ENCODE measurements at regions not wholly inside any gene's neighbourhood (a gene's known extent, or its start where the extent isn't known, plus 50 kb on each side); places are given as distances from the start of the nearest gene placed in this dataset.

DNA sequence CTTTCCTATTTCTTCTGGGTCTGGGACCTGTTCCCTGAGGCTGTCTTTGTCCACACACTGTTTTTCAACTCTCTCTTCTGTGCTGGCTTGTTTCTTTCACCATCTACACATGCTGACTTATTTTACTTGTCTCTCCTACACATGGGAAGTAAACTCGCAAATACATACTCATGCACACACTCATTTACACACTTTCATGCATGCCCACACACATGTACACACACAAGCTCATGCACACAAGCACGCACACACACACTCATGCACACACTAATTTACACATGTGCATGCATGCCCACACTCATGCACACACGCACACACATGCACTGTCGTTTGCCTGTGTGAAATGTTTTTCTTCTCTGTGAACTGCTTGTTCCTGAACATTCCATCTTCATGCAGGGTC, 169.0 kb downstream of the IRX2 start:
- no peak overlapping the region for H3K4me3 ChIP-seq (ENCODE audit: low read depth in 1 of 2, low read length in 2 of 2)
- TF ChIP-seq EZH2 (IDR thresholded peaks at IDR 0.05; ENCODE audit: borderline replicate concordance, low read depth, low read length, severe bottlenecking), result no peak
- TF ChIP-seq, protein P1, sequence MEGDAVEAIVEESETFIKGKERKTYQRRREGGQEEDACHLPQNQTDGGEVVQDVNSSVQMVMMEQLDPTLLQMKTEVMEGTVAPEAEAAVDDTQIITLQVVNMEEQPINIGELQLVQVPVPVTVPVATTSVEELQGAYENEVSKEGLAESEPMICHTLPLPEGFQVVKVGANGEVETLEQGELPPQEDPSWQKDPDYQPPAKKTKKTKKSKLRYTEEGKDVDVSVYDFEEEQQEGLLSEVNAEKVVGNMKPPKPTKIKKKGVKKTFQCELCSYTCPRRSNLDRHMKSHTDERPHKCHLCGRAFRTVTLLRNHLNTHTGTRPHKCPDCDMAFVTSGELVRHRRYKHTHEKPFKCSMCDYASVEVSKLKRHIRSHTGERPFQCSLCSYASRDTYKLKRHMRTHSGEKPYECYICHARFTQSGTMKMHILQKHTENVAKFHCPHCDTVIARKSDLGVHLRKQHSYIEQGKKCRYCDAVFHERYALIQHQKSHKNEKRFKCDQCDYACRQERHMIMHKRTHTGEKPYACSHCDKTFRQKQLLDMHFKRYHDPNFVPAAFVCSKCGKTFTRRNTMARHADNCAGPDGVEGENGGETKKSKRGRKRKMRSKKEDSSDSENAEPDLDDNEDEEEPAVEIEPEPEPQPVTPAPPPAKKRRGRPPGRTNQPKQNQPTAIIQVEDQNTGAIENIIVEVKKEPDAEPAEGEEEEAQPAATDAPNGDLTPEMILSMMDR (IDR thresholded peaks at IDR 0.05; ENCODE audit: borderline replicate concordance, extremely low read depth, low read length, poor library complexity, severe bottlenecking), result no peak
- no peaks in the 10 kb centered on the region for H4K20me1 ChIP-seq (ENCODE audit: insufficient read depth, low read length)
- peaks cover 3% of the 10 kb centered on the region; the same call in 1 of the 2 replicates for H3K4me1 ChIP-seq (ENCODE audit: insufficient read depth, low read length)
- no peak overlapping the region for H2AFZ ChIP-seq (ENCODE audit: low read depth, low read length)
- DNase-seq, result no peak
- no peaks in the 10 kb centered on the region for H3K36me3 ChIP-seq (ENCODE audit: insufficient read depth, low read length)
- ATAC-seq (ENCODE audit: insufficient read depth, low read depth), result no peak
- no peaks in the 10 kb centered on the region for H3K27me3 ChIP-seq (ENCODE audit: insufficient read depth, low read length, poor library complexity)
- no peak overlapping the region for H3K4me2 ChIP-seq (ENCODE audit: insufficient read depth, low read length)
- H3K9me3 ChIP-seq (ENCODE audit: insufficient read depth, low read length, severe bottlenecking), result peaks cover 4% of the 10 kb centered on the region
- no peak overlapping the region for H3K9ac ChIP-seq (ENCODE audit: low read depth, low read length)
- H3K27ac ChIP-seq (ENCODE audit: low read length), result no peak overlapping the region
- no peaks in the 10 kb centered on the region for H3K79me2 ChIP-seq (ENCODE audit: insufficient read depth, low read length)

DNA sequence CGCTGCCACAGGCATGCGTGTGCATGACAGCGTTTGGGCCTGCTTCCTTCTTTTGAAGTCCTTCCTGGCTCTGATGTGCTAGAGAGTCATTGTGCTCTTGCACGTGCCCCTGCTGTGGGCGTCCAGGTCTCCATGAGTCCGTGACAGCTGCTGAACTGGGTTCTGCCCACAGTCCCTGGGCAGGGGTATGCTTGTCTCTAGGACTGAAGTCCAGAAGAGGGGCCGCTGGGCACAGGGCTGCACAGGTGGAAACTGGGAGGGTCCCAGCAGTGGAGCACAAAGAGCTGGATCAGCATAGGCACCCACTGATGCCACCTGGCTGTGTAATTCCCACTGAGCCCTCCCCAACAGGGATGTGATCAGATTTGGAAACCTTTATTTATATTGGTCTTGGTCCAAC, 169.4 kb downstream of the IRX2 start:
- ATAC-seq (ENCODE audit: insufficient read depth, low read depth) (no peak), DNase-seq (no peak)
- no peaks in the 10 kb centered on the region for H3K79me2 ChIP-seq (ENCODE audit: insufficient read depth, low read length)
- no peak overlapping the region for H2AFZ ChIP-seq (ENCODE audit: low read depth, low read length)
- H4K20me1 ChIP-seq (ENCODE audit: insufficient read depth, low read length), result no peaks in the 10 kb centered on the region
- no peaks in the 10 kb centered on the region for H3K36me3 ChIP-seq (ENCODE audit: insufficient read depth, low read length)
- no peak overlapping the region for H3K27ac ChIP-seq (ENCODE audit: low read length)
- no peak overlapping the region for H3K4me3 ChIP-seq (ENCODE audit: low read depth in 1 of 2, low read length in 2 of 2)
- no peak for TF ChIP-seq EZH2 (IDR thresholded peaks at IDR 0.05; ENCODE audit: borderline replicate concordance, low read depth, low read length, severe bottlenecking)
- TF ChIP-seq, protein P1 (IDR thresholded peaks at IDR 0.05; ENCODE audit: borderline replicate concordance, extremely low read depth, low read length, poor library complexity, severe bottlenecking), result no peak
- H3K4me1 ChIP-seq (ENCODE audit: insufficient read depth, low read length), result peaks cover 3% of the 10 kb centered on the region; the same call in 1 of the 2 replicates
- H3K27me3 ChIP-seq (ENCODE audit: insufficient read depth, low read length, poor library complexity), result no peaks in the 10 kb centered on the region
- H3K9ac ChIP-seq (ENCODE audit: low read depth, low read length), result no peak overlapping the region
- no peak overlapping the region for H3K4me2 ChIP-seq (ENCODE audit: insufficient read depth, low read length)
- H3K9me3 ChIP-seq (ENCODE audit: insufficient read depth, low read length, severe bottlenecking), result peaks cover 4% of the 10 kb centered on the region

DNA sequence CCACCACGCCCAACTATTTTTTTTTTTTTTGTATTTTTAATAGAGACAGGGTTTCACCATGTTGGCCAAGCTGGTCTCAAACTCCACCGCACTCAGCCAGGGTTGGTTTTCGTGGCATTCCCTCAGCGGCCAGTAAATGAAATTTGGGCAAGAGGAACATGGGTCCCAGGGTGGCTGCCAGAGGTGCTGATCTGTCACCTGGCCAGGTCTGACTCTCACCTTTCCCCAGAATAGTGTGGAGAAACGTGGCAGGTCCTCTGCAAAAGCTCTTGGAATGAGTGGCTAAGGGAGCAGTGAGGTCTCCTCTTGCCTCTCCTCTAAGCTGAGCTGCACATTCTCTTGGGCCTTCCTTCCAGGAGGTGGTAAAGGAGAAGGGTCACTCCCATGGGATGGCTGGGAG, 170.1 kb downstream of the IRX2 start:
- no peaks in the 10 kb centered on the region for H3K27me3 ChIP-seq (ENCODE audit: insufficient read depth, low read length, poor library complexity)
- H3K36me3 ChIP-seq (ENCODE audit: insufficient read depth, low read length), result no peaks in the 10 kb centered on the region
- peaks cover 3% of the 10 kb centered on the region; the same call in 1 of the 2 replicates for H3K4me1 ChIP-seq (ENCODE audit: insufficient read depth, low read length)
- H3K4me2 ChIP-seq (ENCODE audit: insufficient read depth, low read length), result no peak overlapping the region
- DNase-seq (no peak), ATAC-seq (ENCODE audit: insufficient read depth, low read depth) (no peak)
- H3K27ac ChIP-seq (ENCODE audit: low read length), result no peak overlapping the region
- no peak overlapping the region for H3K4me3 ChIP-seq (ENCODE audit: low read depth in 1 of 2, low read length in 2 of 2)
- no peaks in the 10 kb centered on the region for H3K79me2 ChIP-seq (ENCODE audit: insufficient read depth, low read length)
- no peak overlapping the region for H2AFZ ChIP-seq (ENCODE audit: low read depth, low read length)
- H3K9ac ChIP-seq (ENCODE audit: low read depth, low read length), result no peak overlapping the region
- TF ChIP-seq EZH2 (IDR thresholded peaks at IDR 0.05; ENCODE audit: borderline replicate concordance, low read depth, low read length, severe bottlenecking), result no peak
- TF ChIP-seq, protein P1 (IDR thresholded peaks at IDR 0.05; ENCODE audit: borderline replicate concordance, extremely low read depth, low read length, poor library complexity, severe bottlenecking), result no peak
- no peaks in the 10 kb centered on the region for H4K20me1 ChIP-seq (ENCODE audit: insufficient read depth, low read length)
- peaks cover 4% of the 10 kb centered on the region for H3K9me3 ChIP-seq (ENCODE audit: insufficient read depth, low read length, severe bottlenecking)

DNA sequence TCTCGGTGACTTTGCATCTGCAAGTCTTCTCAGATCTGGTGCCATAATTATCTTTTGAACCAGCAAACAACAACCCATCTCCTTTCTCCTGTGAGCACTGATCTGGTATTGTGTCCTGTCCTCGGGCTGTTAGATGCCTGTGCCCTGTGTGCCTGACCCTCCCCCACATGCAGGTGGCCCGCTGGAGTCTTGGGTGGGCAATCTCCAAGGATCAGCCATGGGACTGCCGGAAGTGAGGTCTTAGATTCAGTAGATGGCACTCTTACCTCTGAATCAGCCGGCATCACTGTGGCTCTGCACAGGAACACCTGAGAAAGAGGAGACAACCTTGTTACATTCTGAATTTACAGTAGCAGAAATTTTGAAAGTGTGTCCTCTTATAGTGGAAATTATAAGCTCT, 172.4 kb downstream of the IRX2 start:
- no peak overlapping the region for H3K9ac ChIP-seq (ENCODE audit: low read depth, low read length)
- H3K79me2 ChIP-seq (ENCODE audit: insufficient read depth, low read length), result no peaks in the 10 kb centered on the region
- H3K9me3 ChIP-seq (ENCODE audit: insufficient read depth, low read length, severe bottlenecking), result no peaks in the 10 kb centered on the region
- H3K36me3 ChIP-seq (ENCODE audit: insufficient read depth, low read length), result no peaks in the 10 kb centered on the region
- H3K4me1 ChIP-seq (ENCODE audit: insufficient read depth, low read length), result peaks cover 3% of the 10 kb centered on the region; the same call in 1 of the 2 replicates
- ATAC-seq (ENCODE audit: insufficient read depth, low read depth), result peak; percentile 39; the same call in 1 of the 3 replicates
- H2AFZ ChIP-seq (ENCODE audit: low read depth, low read length), result no peak overlapping the region
- H3K27me3 ChIP-seq (ENCODE audit: insufficient read depth, low read length, poor library complexity), result no peaks in the 10 kb centered on the region
- H4K20me1 ChIP-seq (ENCODE audit: insufficient read depth, low read length), result no peaks in the 10 kb centered on the region
- no peak overlapping the region for H3K4me2 ChIP-seq (ENCODE audit: insufficient read depth, low read length)
- DNase-seq, result no peak
- no peak overlapping the region for H3K4me3 ChIP-seq (ENCODE audit: low read depth in 1 of 2, low read length in 2 of 2)
- no peak for TF ChIP-seq EZH2 (IDR thresholded peaks at IDR 0.05; ENCODE audit: borderline replicate concordance, low read depth, low read length, severe bottlenecking)
- TF ChIP-seq, protein P1 (IDR thresholded peaks at IDR 0.05; ENCODE audit: borderline replicate concordance, extremely low read depth, low read length, poor library complexity, severe bottlenecking), result peak; percentile 28
- no peak overlapping the region for H3K27ac ChIP-seq (ENCODE audit: low read length)

Measured in DND-41 (cell line).